Activated T-cell treated with anti-CD3 and anti-CD28 coated beads, Interleukin-2, amount 50 U/mL, for 4 hours (primary cell): ENCODE measurements at regions not wholly inside any gene's neighbourhood (a gene's known extent, or its start where the extent isn't known, plus 50 kb on each side); places are given as distances from the start of the nearest gene placed in this dataset.
"Not testable (repeated sequence)": the region's sequence is repeated elsewhere in the genome, so short reads cannot be mapped to it uniquely, and the experiment has no call there.

Source experiments
- ATAC-seq, 2 donors: fragments of 200-7000 bp; cut with Tn5 transposase; one replicate each; pipeline ENCODE4 v1.10.0; 2021
- DNase-seq: peaks from one replicate; pipeline ENCODE4 v3.0.0-alpha.2; 2020
- H3K27me3 Mint-ChIP-seq: one replicate; pipeline ENCODE4 v1.8.0; 2021; ENCODE audit warnings: low read depth, mixed read lengths
- H3K36me3 Mint-ChIP-seq: one replicate; pipeline ENCODE4 v1.8.0; 2022; ENCODE audit warnings: mixed read lengths; ENCODE audit not compliant: insufficient read depth
- H3K4me1 Mint-ChIP-seq: one replicate; pipeline ENCODE4 v1.8.0; 2021; ENCODE audit warnings: low read depth, mixed read lengths
- H3K4me3 Mint-ChIP-seq: one replicate; pipeline ENCODE4 v1.8.0; 2021; ENCODE audit warnings: mild to moderate bottlenecking, moderate library complexity, mixed read lengths
- H3K9me3 Mint-ChIP-seq: one replicate; pipeline ENCODE4 v1.8.0; 2021; ENCODE audit warnings: mixed read lengths

- not testable (repeated sequence) for H3K36me3 Mint-ChIP-seq, H3K9me3 Mint-ChIP-seq, H3K4me3 Mint-ChIP-seq, ATAC-seq, DNase-seq, H3K4me1 Mint-ChIP-seq, H3K27me3 Mint-ChIP-seq
These were observed 58.6 kb upstream of the APOD start for GRCh38 chr3:195642311-195642710.

DNA sequence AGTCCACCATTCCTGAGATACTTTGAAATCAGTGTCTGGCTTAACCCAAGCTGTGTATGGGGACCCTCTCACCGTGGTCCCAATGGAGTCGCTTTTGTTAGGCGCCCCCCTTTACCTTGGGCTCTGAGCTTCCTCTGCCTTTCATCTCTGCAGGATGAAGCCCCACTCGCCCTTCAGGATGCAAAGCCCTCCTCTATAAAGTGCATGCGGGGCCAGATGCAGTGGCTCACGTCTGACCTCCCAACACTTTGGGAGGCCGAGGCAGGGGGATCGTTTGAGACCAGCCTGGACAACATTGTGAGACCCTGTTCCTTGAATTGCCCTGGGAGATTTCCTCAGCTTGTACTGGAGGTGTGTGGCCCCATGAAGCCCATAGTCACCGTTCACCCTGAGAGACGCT is 54.7 kb upstream of the APOD start:
- not testable (repeated sequence) for ATAC-seq, H3K27me3 Mint-ChIP-seq, H3K9me3 Mint-ChIP-seq, H3K4me3 Mint-ChIP-seq, H3K4me1 Mint-ChIP-seq, DNase-seq, H3K36me3 Mint-ChIP-seq

DNA sequence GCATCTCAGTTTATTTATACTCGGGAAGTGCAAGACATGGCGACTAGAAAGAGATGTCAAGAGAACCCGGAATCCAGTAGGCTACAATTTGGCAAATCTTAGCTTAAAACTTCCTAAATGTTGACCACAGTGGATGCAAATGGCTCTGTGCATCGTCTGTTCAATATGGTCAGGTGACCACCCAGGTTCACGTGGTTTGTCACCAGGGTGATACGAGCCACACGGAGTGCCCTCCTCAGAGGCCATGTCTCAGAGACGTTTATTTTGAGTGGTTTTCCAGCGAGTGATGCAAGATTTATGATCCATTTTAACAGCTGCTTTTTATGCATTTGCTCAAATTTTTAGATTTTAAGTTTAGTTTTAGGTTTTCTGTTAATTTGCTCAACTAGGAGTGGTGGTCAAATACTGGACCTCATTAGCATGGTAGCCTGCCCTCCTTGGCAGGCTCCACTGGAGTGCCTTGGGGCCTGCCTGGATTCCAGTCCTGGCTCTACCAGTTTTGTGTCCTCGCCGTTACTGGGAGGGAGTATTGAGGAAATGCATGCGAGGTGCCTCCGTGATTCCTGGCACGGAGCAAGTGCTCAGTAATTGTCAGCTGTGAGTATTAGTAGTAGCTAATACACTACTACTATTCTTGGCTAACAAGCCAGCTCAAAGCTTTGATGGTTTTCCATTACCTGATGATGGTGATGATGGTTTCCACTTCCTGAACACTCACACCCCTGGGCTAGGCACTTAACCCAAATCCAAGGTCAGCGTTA is 53.9 kb upstream of the APOD start:
- H3K4me1 Mint-ChIP-seq, result peaks cover 13% of the 10 kb centered on the region
- H3K36me3 Mint-ChIP-seq, ATAC-seq, H3K9me3 Mint-ChIP-seq, H3K27me3 Mint-ChIP-seq, H3K4me3 Mint-ChIP-seq, DNase-seq: not testable (repeated sequence)

DNA sequence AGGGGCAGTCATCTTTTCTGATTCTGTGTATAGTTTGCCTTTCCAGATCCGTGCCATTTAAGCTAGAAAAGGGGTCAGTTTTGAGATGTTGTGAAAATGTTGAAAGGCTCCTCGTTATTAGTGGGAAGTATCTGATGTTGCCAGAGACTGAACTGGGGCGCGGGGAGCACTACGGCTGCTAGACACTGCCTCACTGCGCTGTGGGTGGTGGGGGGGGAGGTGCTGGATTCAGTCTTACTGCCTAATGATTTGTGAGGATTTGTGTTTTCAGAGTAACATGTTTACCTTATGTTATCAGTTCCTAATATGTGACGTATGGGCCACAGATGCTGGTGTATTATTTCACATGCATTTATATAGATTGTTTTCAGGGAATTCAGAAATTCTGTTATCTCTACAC is 53.3 kb upstream of the APOD start:
- DNase-seq, H3K36me3 Mint-ChIP-seq, ATAC-seq, H3K9me3 Mint-ChIP-seq, H3K27me3 Mint-ChIP-seq: not testable (repeated sequence)
- Mint-ChIP-seq H3K4me1 (peaks cover 17% of the 10 kb centered on the region), H3K4me3 (peak overlapping the region; percentile 25)

- H3K27me3 Mint-ChIP-seq, ATAC-seq, H3K36me3 Mint-ChIP-seq, H3K9me3 Mint-ChIP-seq, DNase-seq, H3K4me3 Mint-ChIP-seq: not testable (repeated sequence)
- H3K4me1 Mint-ChIP-seq, result peaks cover 17% of the 10 kb centered on the region
These were observed 52.4 kb upstream of the APOD start for GRCh38 chr3:195635898-195636685.

DNA sequence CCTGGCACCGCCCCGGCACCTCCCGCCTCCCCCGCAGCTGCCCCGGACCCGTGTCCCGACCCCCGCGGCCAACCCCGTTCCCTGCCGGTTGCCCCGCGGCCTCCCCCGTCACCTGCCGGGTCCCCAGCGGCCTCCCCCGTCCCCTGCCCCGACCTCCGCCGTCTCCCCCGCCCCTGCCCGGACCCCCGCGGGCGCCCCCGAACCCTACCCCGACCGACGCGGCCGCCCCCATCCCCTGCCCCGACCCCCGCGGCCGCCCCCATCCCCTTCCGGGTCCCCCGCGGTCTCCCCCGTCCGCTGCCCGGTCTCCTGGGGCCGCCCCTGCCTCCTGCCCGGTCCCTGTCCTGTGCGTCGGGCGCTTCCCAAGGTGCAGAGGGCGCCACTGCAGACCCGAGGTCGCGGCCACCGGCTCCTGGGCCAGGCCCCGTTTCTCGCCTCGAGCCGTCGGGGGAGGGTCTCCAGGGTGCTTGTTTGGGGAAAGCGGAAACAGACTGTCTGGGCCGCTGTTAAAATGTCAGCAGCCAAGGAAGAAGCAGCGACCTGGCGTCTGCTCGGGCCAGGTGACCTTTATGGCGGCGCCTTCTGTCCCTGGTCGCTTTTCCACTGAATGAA is 51.6 kb upstream of the APOD start:
- DNase-seq, H3K4me3 Mint-ChIP-seq, H3K9me3 Mint-ChIP-seq, H3K27me3 Mint-ChIP-seq, H3K36me3 Mint-ChIP-seq: not testable (repeated sequence)
- peaks cover 17% of the 10 kb centered on the region for H3K4me1 Mint-ChIP-seq
- ATAC-seq, result peak; percentile 0 to 2

DNA sequence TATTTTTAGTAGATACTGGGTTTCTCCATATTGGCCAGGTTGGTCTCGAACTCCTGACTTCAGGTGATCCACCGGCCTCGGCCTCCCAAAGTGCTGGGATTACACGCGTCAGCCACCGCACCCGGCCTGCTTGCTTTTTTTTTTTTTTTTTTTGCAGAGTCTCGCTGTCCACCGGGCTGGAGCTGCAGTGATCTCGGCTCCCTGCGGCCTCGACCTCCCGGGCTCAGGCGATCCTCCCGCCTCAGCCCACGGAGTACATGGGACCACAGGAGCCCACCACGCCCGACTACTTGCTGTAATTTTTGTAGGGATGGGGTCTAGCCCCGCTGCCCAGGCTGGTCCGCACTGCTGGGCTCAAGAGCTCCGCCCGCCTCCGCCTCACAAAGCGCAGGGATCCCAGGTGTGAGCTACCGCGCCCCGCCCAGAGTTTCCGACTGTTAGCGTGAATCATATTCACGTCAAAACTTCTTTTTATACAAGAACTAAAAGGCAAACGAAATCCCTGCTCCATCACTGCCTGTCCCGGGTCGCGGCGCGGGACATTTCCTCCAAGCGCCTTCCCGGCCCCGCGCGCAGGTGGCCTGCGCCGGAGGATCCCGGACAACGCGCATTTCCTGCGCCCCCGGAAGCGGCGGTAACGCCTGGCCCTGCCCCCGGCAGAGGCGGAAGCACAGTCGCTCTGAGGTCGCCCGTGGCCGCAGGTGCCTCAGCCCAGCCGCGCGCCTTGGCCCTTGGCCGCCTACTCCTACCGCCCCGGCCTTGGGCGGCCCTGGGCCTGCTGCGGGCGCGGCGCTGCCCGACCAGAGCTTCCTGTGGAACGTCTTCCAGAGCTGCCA is 50.9 kb upstream of the APOD start:
- H3K9me3 Mint-ChIP-seq, H3K27me3 Mint-ChIP-seq, H3K36me3 Mint-ChIP-seq: not testable (repeated sequence)
- Mint-ChIP-seq H3K4me3 (peak overlapping the region; percentile 24), H3K4me1 (peaks cover 17% of the 10 kb centered on the region)
- ATAC-seq (peak; percentile 91 to 93), DNase-seq (peak; percentile 33)
